DOHH2 (cell line): ENCODE measurements at regions not wholly inside any gene's neighbourhood (a gene's known extent, or its start where the extent isn't known, plus 50 kb on each side); places are given as distances from the start of the nearest gene placed in this dataset.

ENCODE experiments used
- H3F3A ChIP-seq: fragments of 200-600 bp; sonication (generic), shearing (Covaris generic); 2 replicates; pipeline ENCODE4 v1.6.0; 2016; ENCODE audit warnings: antibody characterized with exemption, mild to moderate bottlenecking; ENCODE audit not compliant: control insufficient read depth, insufficient read depth
- H3K27ac ChIP-seq: fragments of 200-600 bp; sonication (generic); 2 replicates; pipeline ENCODE4 v1.5.1; 2014; ENCODE audit warnings: low read depth, mild to moderate bottlenecking, low read length, moderate library complexity
- H3K27me3 ChIP-seq: fragments of 200-600 bp; sonication (generic); 2 replicates; pipeline ENCODE4 v1.6.1; 2014; ENCODE audit warnings: mild to moderate bottlenecking, low read length, mixed read lengths; ENCODE audit not compliant: control insufficient read depth
- H3K36me3 ChIP-seq: fragments of 200-600 bp; sonication (generic); 2 replicates; pipeline ENCODE4 v1.6.1; 2014; ENCODE audit warnings: mild to moderate bottlenecking, low read length, moderate library complexity, mixed read lengths; ENCODE audit not compliant: control insufficient read depth
- H3K4me1 ChIP-seq: fragments of 200-600 bp; sonication (generic); 2 replicates; pipeline ENCODE4 v1.6.1; 2014; ENCODE audit warnings: mild to moderate bottlenecking, low read length, mixed read lengths; ENCODE audit not compliant: control insufficient read depth
- H3K4me2 ChIP-seq: fragments of 200-600 bp; sonication (generic); 2 replicates; pipeline ENCODE4 v1.6.0; 2014; ENCODE audit warnings: mild to moderate bottlenecking, low read length, moderate library complexity
- H3K4me3 ChIP-seq: fragments of 200-600 bp; sonication (generic); 2 replicates; pipeline ENCODE4 v1.5.1; 2014; ENCODE audit warnings: mild to moderate bottlenecking, low read length, mixed read lengths
- H3K79me2 ChIP-seq: fragments of 200-600 bp; sonication (generic); 2 replicates; pipeline ENCODE4 v1.6.1; 2014; ENCODE audit warnings: mild to moderate bottlenecking, low read length, mixed read lengths; ENCODE audit not compliant: control insufficient read depth
- H3K9me2 ChIP-seq: fragments of 200-600 bp; sonication (generic); replicated peaks from 2 replicates; pipeline ENCODE4 v1.6.1; 2014; ENCODE audit warnings: mild to moderate bottlenecking, low read length, mixed read lengths; ENCODE audit not compliant: control insufficient read depth
- H3K9me3 ChIP-seq: fragments of 200-600 bp; sonication (generic); 2 replicates; pipeline ENCODE4 v1.6.1; 2014; ENCODE audit warnings: antibody characterized with exemption, low read length, mixed read lengths; ENCODE audit not compliant: control insufficient read depth, insufficient read depth
- H4K20me1 ChIP-seq: fragments of 200-600 bp; sonication (generic); 2 replicates; pipeline ENCODE4 v1.6.0; 2014; ENCODE audit warnings: low read depth, mild to moderate bottlenecking, antibody characterized with exemption, low read length, moderate library complexity; ENCODE audit not compliant: control insufficient read depth, insufficient read depth
- EZH2phosphoT487 ChIP-seq: fragments of 200-600 bp; sonication (generic); IDR thresholded peaks from 2 replicates; pipeline ENCODE4 v1.6.1; 2017; ENCODE audit warnings: borderline replicate concordance, mild to moderate bottlenecking, antibody characterized with exemption, low read length, moderate library complexity, mixed read lengths
- TF ChIP-seq, protein P1 (sequence below): fragments of 200-600 bp; sonication (generic); IDR thresholded peaks from one replicate; pipeline ENCODE4 v1.5.1; 2014; ENCODE audit warnings: antibody characterized with exemption, mild to moderate bottlenecking, low read depth, low read length; ENCODE audit not compliant: poor library complexity, severe bottlenecking

DNA sequence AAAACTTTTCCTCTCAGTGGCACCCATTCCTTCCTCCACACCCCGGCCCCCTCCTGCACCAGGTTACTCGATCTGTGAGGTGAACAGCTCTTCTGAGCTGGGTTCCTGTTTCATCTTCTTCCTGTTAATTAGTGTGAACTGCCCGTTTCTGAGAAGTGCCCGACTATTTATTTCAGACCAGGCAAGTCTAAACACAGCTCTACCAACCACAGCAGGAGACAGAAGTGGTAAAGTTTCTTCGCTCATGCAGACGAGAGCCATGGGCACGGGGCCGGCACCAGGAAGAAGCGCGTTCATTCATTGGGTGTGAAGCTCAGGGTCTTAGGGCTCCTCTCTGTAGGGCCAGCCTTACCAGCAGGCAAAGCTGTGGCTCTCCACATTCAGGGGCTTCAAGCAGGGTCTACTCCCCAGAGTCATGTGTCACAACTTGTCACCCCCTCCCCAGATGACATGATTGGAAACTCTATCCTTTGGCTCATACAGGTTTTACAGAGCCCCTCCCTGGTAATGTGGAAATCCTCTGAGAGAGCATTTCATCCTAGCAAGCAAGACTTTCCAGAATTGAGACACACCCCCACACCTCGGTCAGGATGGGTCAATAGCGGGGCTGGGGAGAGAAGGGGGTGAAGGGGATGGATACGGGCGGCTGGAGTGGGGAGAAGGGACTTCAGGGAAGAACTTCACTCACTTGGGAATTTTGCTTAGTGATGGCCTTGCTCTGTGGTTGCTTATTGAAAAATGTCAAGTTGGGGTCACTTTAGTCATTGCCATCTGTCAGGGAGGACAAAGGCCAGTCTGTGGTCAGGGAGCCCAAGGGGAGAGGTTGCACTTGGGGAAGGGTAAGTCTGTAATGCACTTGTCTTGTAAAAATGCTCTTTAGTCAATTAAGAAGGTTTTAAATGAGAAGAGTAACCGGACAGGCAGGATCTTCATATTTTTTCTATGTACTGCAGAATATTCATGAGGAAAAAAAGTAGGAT, 121.6 kb upstream of the TRIM2 start:
- Histone ChIP-seq H3K9me2 (no peaks in the 10 kb centered on the region), H3K4me2 (peak overlapping the region; percentile 35), H3K27me3 (peaks cover 39% of the 10 kb centered on the region), H3K27ac (no peak overlapping the region), H3K9me3 (no peaks in the 10 kb centered on the region), H3K36me3 (no peaks in the 10 kb centered on the region), H3K79me2 (no peaks in the 10 kb centered on the region), H4K20me1 (no peaks in the 10 kb centered on the region), H3F3A (no peaks in the 10 kb centered on the region), H3K4me1 (peaks cover 6% of the 10 kb centered on the region; the same call in 1 of the 2 replicates), H3K4me3 (no peak overlapping the region)
- TF ChIP-seq, protein P1, sequence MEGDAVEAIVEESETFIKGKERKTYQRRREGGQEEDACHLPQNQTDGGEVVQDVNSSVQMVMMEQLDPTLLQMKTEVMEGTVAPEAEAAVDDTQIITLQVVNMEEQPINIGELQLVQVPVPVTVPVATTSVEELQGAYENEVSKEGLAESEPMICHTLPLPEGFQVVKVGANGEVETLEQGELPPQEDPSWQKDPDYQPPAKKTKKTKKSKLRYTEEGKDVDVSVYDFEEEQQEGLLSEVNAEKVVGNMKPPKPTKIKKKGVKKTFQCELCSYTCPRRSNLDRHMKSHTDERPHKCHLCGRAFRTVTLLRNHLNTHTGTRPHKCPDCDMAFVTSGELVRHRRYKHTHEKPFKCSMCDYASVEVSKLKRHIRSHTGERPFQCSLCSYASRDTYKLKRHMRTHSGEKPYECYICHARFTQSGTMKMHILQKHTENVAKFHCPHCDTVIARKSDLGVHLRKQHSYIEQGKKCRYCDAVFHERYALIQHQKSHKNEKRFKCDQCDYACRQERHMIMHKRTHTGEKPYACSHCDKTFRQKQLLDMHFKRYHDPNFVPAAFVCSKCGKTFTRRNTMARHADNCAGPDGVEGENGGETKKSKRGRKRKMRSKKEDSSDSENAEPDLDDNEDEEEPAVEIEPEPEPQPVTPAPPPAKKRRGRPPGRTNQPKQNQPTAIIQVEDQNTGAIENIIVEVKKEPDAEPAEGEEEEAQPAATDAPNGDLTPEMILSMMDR: no peak
- TF ChIP-seq EZH2phosphoT487: no peak

DNA sequence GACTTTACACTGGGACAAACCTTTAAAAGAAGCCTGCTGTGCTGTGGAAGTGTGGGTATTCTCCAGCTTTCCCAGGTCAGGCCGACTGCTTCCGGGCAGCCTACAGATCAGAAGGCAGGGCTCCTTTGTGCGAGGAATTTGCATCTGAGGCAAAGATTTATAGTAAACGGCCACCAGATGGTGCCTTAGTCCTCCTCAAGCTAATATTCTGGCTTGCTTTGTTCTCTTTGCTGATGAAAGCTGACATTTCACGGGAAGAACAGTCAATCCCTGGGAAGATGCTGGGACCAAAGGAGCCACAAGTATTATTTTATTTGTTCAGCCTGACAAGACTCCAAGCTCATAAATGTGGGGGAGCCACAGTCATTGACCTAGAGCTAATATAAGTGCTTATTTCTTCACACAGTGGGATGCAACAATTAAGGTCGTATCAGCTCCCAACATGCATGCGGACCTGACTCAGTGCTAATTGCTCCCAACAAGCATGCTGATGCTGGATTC, 120.7 kb upstream of the TRIM2 start:
- H3K9me2 ChIP-seq: no peaks in the 10 kb centered on the region
- TF ChIP-seq, protein P1: peak; percentile 75
- no peak for TF ChIP-seq EZH2phosphoT487
- peaks cover 39% of the 10 kb centered on the region for H3K27me3 ChIP-seq
- no peaks in the 10 kb centered on the region for H4K20me1 ChIP-seq
- H3K9me3 ChIP-seq: no peaks in the 10 kb centered on the region
- H3K4me1 ChIP-seq: peaks cover 6% of the 10 kb centered on the region; the same call in 1 of the 2 replicates
- H3K36me3 ChIP-seq: no peaks in the 10 kb centered on the region
- H3K79me2 ChIP-seq: no peaks in the 10 kb centered on the region
- no peaks in the 10 kb centered on the region for H3F3A ChIP-seq
- H3K27ac ChIP-seq: no peak overlapping the region
- no peak overlapping the region for H3K4me3 ChIP-seq
- H3K4me2 ChIP-seq: 0 out of 2 replicates have a peak overlapping the region, but pooled peaks have one; percentile 13

DNA sequence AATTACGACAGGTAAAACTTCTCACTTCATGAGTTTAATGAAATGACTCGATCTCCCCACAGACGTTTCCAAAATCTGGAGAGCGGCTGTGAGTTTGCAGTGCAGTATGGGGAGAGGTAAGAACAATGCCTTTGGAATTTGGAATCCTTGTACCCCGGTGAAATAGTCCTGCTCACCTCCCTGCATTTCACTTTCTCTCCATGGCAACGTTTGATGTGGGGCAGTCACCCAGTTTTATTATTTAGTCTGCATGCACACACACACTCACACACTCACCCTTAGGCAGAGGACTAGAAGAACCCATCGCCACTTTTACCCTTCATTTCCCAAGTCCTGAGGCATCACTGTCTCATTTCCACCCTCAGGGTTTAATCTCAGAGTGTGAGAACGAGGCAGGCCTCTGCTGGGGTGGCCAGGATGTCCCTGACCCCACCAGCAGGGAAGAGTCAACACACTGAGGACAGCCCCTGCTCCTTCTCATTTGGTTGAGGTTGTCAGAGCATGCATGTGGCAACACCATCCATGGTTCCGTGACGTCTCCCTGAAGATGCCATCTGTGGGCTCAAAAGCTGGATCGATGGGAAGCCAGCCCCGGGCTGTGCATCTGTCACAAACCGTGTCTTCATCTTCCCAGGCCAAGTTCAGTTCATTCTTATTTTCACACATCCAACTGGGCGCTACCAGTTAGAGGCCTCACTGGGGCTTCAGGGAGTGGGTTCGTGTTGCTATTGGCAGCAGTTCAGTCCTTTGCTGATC, 119.8 kb upstream of the TRIM2 start:
- peaks cover 42% of the 10 kb centered on the region for H3K27me3 ChIP-seq
- no peaks in the 10 kb centered on the region for H3K36me3 ChIP-seq
- no peaks in the 10 kb centered on the region for H3K79me2 ChIP-seq
- H3K9me3 ChIP-seq: no peaks in the 10 kb centered on the region
- no peaks in the 10 kb centered on the region for H3F3A ChIP-seq
- TF ChIP-seq EZH2phosphoT487: no peak
- TF ChIP-seq, protein P1: no peak
- peaks cover 8% of the 10 kb centered on the region for H3K4me1 ChIP-seq
- no peak overlapping the region for H3K27ac ChIP-seq
- H3K4me2 ChIP-seq: no peak overlapping the region
- H4K20me1 ChIP-seq: no peaks in the 10 kb centered on the region
- no peaks in the 10 kb centered on the region for H3K9me2 ChIP-seq
- no peak overlapping the region for H3K4me3 ChIP-seq
